ENCODE measurements at regions not wholly inside any gene's neighbourhood (a gene's known extent, or its start where the extent isn't known, plus 50 kb on each side); places are given as distances from the start of the nearest gene placed in this dataset.
"Not testable (repeated sequence)": the region's sequence is repeated elsewhere in the genome, so short reads cannot be mapped to it uniquely, and the experiment has no call there.

DNA sequence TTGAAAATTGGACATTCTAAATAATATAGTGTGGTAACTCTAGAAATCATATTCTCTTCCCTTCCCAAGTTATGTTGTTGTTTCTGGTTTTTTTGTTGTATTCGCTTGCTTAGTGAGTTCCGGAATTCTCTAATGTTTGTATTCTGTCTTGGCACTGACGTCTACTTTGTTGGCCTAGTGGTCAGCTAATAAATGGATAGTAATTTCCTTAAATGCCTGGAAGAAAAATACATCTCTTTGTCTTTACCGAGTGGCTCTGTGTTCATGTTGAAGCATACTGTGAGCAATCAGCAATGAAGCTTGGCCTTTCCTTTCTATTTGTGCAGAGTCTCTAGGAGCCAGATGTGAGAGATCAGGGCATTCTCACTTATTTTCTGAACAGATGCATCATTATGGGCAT lies 1225.7 kb downstream of the JRKL start:
- DNase-seq, result no peak

GRCh38 chr11:97617031-97617430 lies 1227.2 kb downstream of the JRKL start:
- DNase-seq, result no peak

DNA sequence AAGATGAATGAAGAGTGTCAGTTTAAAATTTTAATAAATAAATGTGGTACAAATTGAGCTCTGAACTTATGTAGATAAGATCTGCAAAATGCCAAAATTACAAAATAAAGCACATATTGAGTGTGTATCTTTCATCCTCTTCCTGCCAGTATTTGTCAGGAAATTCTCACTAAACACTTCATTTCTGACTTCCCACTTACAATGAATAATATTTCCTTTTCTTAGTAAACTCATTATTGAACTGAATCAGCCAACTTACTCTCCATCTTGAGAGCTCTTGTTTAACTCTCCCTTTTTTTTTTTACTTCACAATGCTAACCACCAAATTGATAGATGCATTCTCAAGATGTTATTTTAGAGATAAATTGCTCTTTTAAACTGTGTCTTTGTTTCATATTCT lies 1230.2 kb downstream of the JRKL start:
- DNase-seq, result no peak

- no peak for DNase-seq
These were observed 1231.5 kb downstream of the JRKL start for GRCh38 chr11:97621282-97621681.

- DNase-seq, result no peak
These were observed 1233.0 kb downstream of the JRKL start for GRCh38 chr11:97622795-97623194.

DNA sequence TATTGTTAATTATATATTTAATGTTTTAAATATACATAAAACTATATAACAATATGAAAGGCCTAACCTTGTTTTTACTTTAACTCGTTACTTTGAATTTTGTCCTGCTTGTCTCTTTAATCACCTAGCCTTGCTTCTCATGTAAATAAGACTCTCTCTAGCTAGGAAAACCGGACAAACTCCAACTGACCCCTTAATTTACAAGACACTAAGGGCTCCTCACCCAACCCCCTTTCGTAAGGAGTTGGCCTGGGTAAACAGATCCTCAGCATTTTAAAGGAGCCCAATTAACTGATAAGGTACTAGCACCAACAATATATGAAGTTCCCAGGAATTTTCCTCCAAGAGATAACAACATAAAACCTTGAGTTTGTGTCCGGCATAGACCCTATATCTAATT lies 1246.9 kb downstream of the JRKL start:
- not testable (repeated sequence) for DNase-seq

- DNase-seq, result no peak
These were observed 1247.9 kb downstream of the JRKL start for GRCh38 chr11:97637701-97638100.

- DNase-seq, result no peak
These were observed 1248.9 kb downstream of the JRKL start for GRCh38 chr11:97638641-97639224.

GRCh38 chr11:97641988-97642387 lies 1252.2 kb downstream of the JRKL start:
- no peak for DNase-seq

DNA sequence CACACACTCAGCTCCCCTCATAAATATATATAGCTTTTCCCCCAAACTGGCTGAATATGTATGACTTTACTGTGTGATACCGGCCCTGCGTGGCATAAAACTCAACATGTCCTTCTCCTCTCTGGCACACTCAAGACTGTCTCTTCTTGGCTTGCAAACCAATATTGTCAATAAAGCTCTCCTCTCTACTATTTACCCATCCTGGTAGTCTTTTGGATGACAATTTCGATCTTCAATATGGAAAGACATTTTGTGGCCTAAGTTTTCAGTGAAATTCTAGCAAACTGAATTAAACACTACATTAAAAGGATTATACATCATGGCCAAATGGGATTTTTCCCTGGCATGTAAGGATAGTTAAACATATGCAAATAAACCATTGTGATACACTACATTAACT lies 1255.9 kb downstream of the JRKL start:
- DNase-seq, result no peak

- DNase-seq, result no peak
These were observed 1266.5 kb downstream of the JRKL start for GRCh38 chr11:97656356-97656755.

DNA sequence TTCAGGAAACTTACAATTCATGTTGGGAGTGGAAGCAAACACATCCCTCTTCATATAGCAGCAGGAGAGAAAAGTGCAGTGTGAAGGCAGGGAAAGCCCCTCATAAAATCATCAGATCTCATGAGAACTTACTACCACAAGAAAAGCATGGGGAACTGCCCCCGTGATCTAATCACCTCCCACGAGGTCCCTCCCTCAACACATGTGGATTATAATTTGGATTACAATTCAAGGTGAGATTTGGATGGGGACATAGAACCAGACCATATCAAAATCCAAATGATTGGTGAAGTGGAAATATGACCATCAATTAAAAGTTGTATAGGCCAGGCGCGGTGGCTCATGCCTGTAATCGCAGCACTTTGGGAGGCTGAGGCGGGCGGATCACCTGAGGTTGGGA lies 1268.0 kb downstream of the JRKL start:
- DNase-seq, result no peak

DNA sequence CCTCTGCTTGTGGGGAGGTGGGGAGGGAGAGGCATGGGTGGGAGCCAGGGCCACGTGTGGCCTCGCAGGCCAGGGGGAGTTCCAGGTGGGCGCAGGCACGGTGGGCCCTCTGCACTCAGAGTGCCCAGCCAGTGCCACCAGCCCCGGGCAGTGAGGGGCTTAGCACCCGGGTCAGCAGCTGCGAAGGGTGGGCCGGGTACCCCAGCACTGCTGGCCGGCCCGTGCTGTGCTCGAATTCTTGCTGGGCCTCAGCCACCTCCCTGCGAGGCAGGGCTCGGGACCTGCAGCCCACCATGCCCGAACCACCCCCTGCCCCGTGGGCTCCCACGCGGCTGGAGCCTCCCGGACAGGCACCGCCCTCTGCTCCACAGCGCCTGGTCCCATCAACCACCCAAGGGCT lies 1277.2 kb downstream of the JRKL start:
- no peak for DNase-seq

- DNase-seq, result no peak
These were observed 1293.9 kb downstream of the JRKL start for GRCh38 chr11:97683733-97684132.

- DNase-seq, result no peak
These were observed 1295.0 kb downstream of the JRKL start for GRCh38 chr11:97684486-97685439.

GRCh38 chr11:97685695-97686094 lies 1295.9 kb downstream of the JRKL start:
- DNase-seq, result no peak

GRCh38 chr11:97687111-97687510 lies 1297.3 kb downstream of the JRKL start:
- peak; percentile 24 for DNase-seq

DNA sequence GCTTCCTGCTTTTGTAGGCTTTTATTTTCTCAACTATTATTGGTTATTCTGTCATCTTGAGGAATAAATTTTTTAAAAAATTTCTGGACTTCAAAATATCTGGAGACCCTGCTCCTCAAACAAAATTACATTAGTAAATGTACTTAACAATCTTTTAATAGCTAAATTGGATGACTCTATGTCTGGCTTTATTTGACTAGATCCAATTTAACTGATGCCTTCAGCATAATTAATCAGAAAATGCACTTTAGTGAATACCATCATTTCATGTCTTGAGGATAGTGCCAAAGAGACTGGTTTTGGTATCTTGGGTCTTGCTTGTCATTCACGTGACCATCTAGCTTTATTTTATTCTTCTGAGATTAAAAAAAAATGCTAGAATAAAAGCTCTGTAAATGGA lies 1301.2 kb downstream of the JRKL start:
- no peak for DNase-seq

GRCh38 chr11:97702951-97703350 lies 1313.1 kb downstream of the JRKL start:
- DNase-seq, result no peak

DNA sequence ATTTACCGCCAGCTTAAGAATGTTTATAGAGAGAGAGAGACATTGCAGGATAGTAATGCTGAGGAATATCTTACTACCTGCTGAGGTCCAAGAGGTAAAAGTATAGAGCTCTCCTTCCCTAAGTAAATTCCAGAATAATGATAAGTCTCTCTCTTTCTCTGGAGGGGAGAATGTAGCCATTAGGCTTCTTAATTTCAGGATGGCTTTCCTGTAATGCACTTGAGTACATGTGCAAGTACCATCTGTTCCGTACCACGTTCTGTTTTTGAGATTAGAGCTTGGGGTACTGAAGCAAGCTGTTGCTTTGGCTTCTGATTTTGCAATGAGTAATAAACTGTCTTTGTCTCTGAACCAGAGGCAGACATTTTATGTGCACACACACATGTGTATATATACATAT lies 1314.0 kb downstream of the JRKL start:
- DNase-seq, result no peak

GRCh38 chr11:97705441-97705840 lies 1315.3 kb upstream of the CNTN5 start:
- not testable (repeated sequence) for DNase-seq

- no peak for DNase-seq
These were observed 1302.8 kb upstream of the CNTN5 start for GRCh38 chr11:97717922-97718321.

- no peak for DNase-seq
These were observed 1298.7 kb upstream of the CNTN5 start for GRCh38 chr11:97722065-97722464.

DNA sequence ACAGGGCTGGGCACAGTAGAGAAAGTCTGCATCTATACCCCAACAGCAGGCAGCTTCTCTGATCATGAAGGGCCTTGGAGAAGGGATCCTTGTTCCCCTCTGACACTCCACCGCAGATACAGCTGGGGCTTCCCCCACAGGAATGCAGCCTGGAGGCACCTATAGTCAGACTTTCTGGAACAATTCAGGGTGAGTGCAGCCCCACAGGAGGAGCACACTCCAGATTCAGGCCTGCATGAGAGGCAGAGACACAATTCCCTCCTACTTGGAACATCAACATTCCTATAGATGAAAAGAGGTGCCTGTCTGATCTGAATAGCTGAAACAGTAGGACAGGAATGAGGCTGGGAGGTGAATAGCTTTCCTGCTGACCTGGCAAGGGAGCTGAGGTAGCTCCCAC lies 1298.0 kb upstream of the CNTN5 start:
- DNase-seq, result no peak
